ENCODE measurements at regions not wholly inside any gene's neighbourhood (a gene's known extent, or its start where the extent isn't known, plus 50 kb on each side); places are given as distances from the start of the nearest gene placed in this dataset.
A peak's percentile ranks its signal among the peaks of the same experiment; 100 is the strongest.

- DNase-seq, result no peak
Measured at GRCh38 chrX:51437521-51437920, 58.9 kb downstream of the NUDT11 start.

DNA sequence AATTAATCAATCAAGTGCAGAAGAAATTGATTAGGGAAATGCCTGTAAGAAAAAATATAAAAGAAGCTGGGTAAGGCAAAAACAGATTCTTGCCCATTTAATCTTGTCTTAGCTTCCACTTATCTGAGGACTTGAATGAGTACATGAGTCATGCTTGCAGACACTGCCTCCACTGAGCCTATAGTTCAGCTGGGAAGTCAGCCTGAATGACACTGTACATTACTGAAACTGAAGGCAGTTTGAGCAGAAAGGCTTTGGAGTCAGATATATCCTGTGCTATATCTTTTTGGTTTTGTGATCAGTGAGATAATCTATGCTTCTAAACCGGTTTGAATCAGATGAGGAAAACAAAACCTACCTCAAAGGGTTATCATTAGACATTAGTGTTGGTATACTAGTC is 61.3 kb downstream of the NUDT11 start:
- no peak for DNase-seq

DNA sequence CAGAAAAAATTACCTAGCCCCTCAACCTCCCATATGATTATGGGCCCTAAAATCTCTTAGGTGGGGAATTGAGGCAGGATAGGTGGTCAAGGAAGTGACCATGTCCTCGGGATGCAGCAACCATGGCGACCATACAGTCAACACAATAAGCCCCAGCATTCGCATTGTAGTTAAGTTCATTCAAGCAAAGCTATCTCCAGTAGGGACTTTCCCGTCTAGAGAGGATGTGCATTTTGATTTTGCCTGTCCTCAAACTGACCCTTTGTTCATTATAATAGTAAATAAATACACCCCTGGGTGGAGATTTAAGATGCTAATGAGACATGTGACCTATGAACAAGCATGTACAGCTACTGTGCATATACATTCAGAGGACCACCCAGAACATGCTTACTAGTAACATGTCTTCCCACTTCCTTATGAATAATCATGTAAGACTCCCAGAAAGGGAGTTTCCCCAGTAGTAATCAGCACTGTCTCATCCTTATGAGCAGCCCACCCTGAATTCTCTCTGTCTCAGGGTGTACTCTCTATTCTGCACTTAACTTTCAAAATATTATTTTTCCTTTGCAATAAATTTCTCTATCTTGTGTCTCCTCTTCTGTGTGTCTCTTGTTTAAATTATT is 74.3 kb downstream of the NUDT11 start:
- DNase-seq, result no peak

DNA sequence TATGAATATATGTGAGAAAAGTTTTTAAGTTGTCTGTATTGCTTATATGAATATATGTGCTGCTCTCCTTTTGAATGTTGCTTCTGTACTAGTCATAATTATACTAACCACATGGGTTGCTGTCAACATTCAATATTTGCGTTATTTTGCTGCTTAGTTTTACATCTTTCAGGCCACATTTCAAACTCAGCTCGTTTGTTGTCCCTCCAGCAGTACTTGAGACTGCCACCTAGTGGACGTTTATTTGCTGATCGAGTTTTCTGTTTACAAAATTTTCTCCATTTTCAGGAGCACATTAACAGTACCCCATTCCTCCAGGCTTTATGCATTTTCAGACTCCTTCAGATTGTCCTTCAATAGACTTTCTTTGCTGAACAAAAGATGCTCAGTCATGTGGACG is 75.8 kb downstream of the NUDT11 start:
- no peak for DNase-seq

GRCh38 chrX:51408462-51408861 is 75.8 kb downstream of the NUDT10 start:
- DNase-seq, result no peak

DNA sequence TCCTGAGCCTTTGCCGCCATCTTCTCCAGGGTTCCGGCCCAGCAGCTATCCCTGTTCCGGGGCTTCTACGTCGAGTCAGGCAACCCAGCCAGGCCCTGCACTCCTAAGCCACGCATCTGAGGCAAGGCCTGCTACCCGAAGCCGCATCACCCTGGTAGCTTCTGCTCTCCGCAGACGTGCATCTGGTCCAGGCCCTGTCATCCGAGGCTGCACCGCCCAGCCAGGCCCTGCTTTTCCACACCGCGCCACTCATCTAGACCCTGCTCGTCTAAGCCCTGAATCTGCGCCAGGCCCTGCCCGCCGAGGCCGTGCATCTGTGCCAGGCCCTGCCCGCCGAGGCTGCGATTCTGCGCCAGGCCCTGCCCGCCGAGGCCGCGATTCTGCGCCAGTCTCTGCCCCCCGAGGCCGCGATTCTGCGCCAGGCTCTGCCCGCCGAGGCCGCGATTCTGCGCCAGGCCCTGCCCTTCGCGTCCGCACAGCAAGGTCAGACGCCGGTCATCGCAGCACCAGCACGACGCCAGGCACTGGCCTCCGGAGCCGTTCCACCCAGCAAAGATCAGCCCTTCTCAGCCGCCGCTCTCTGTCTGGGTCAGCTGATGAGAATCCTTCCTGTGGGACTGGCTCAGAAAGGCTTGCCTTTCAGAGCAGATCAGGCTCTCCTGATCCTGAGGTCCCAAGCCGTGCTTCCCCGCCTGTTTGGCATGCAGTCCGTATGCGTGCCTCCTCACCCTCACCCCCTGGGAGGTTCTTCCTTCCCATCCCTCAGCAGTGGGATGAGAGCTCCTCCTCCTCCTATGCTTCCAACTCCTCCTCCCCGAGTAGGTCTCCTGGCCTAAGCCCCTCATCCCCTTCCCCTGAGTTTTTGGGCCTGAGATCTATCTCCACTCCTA is 75.1 kb downstream of the NUDT10 start:
- DNase-seq, result no peak

DNA sequence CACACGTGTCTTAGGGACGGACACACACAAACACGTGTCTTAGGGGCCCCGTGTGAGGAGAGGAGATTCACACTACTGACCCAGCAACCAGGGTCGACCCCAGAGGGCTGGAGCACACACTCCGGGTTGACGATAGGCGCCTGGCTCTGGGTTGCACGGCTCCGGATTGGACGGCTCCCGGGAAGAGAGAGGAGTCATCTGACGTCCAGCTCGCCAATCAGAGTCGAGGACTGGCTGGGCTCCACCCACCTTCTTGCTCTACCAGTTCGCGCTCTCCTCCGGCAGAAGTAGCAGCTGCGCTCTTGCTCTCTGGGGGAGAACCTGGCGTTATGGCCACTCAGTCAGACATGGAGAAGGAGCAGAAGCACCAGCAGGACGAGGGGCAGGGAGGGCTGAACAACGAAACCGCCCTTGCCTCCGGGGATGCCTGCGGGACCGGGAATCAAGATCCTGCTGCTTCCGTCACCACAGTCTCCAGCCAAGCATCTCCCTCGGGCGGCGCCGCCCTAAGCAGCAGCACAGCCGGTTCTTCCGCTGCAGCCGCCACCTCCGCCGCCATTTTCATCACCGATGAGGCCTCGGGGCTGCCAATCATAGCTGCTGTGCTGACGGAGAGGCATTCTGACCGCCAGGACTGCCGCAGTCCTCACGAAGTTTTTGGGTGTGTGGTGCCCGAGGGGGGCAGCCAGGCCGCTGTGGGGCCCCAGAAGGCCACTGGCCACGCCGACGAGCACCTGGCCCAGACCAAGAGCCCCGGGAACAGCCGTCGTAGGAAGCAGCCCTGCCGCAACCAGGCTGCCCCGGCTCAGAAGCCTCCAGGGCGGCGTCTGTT is 74.3 kb downstream of the NUDT10 start:
- no peak for DNase-seq

DNA sequence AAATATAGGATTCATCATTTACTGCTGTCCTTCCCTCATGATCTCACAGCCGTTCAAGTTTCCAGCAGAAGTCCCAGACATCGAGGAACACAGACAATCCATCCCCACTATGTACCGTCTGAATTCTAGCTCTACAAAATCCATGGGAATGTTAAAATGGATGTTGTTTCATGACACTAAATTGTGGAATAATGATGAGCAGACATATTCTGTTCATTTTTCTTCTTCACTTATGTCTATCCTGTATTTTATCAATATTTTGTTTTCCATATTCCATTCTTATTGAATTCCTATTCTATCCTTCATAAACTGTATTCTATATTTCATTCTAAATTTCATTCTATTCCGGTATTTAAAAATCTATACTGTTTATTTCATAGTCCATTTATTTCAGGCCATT is 71.8 kb downstream of the NUDT10 start:
- no peak for DNase-seq

DNA sequence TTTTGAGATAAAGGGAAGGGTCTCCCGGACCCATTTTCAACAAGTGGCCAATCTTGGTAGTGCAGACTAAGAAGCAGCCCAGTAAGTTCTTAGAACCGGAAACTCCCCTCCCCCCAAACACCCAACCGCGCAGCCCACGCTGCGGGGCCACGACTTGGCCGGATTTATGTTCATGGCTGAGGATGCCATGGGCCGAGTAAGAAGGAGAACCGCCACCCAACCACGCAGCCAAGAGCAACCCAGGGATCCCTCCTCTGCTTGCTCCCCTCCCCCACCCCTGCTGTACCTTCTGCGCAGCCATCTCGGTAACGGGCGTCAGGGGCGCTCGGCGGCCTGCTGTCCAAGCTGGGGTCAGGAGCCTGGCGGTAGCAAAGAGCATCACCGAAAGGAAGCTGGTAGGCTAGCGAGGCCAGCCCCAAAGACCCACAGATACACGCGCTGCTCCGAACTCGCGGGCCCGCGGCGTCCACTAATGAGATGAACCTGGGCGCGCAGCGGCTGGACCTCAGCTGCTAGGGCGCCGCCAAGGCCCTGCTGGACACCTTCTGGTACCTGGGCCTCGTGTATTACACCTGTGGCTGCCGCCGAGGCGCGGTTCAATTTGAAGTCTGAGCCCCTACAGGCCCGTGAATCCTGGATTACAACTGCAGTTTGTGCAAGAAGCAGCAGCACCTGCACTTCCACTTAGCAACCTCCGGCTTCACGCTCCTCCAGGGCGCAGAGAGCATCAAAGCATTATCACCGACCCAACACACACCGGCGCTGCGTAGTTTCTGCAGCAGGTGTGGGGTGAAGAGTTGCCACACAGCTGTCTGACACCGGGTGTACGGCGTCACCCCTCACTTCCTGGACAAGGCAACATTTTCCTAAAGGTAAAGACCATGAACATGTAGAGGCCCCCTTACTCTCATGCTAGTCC is 63.4 kb downstream of the NUDT10 start:
- peak; percentile 50 for DNase-seq

DNA sequence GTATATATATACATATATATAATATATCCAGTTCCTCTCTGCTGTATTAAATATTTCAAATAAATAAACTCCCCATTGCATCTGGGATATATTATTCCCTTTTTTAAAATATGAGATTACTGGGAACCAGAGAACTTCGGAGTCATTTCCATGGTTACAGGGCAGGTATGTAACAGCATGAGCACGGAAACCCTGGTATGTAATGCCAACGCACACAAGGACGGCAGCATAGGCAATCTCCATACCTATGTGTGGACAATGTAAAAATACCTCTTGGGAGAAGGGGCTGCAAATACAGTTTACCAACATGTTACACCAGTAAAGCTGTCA is 62.8 kb downstream of the NUDT10 start:
- DNase-seq, result no peak
